Natural killer cell (primary cell): ENCODE measurements at regions not wholly inside any gene's neighbourhood (a gene's known extent, or its start where the extent isn't known, plus 50 kb on each side); places are given as distances from the start of the nearest gene placed in this dataset.

ENCODE experiments used
- ATAC-seq, 3 donors: fragments of 150-1000 bp in 2 of 3; fragments of 200-7000 bp in 1 of 3; cut with Tn5 transposase; 1 replicate in 1 of 3; 2 replicates in 2 of 3; pipeline ENCODE4 v1.10.0; 2021; ENCODE audit warnings: mild to moderate bottlenecking in 2 of 3, moderate library complexity in 2 of 3
- DNase-seq, 2 donors: peaks; one replicate each; pipeline versions ENCODE4 v3.0.0 to v3.0.0-alpha.2; 2013 to 2021; ENCODE audit warnings: mixed read lengths in 1 of 2
- H3K27ac ChIP-seq: one replicate; pipeline ENCODE4 v1.5.1; 2013; ENCODE audit warnings: mild to moderate bottlenecking, low read length
- H3K27me3 ChIP-seq: one replicate; pipeline ENCODE4 v1.6.1; 2013; ENCODE audit warnings: low read length; ENCODE audit not compliant: control insufficient read depth, insufficient read depth
- H3K36me3 ChIP-seq: one replicate; pipeline ENCODE4 v1.6.1; 2013; ENCODE audit warnings: low read length; ENCODE audit not compliant: control insufficient read depth, insufficient read depth
- H3K4me1 ChIP-seq: one replicate; pipeline ENCODE4 v1.6.1; 2013; ENCODE audit warnings: low read length; ENCODE audit not compliant: control insufficient read depth, insufficient read depth
- H3K4me3 ChIP-seq: one replicate; pipeline ENCODE4 v1.5.1; 2013; ENCODE audit warnings: low read length
- H3K9me3 ChIP-seq: one replicate; pipeline ENCODE4 v1.6.1; 2013; ENCODE audit warnings: low read length; ENCODE audit not compliant: control insufficient read depth, insufficient read depth
- H3K27ac Mint-ChIP-seq, 2 donors: one replicate each; pipeline ENCODE4 v1.8.0; 2022; ENCODE audit warnings: mild to moderate bottlenecking in 2 of 2, mixed read lengths in 2 of 2, moderate library complexity in 1 of 2
- H3K27me3 Mint-ChIP-seq, 2 donors: one replicate each; pipeline ENCODE4 v1.8.0; 2022; ENCODE audit warnings: low read depth in 2 of 2, mixed read lengths in 2 of 2
- H3K36me3 Mint-ChIP-seq: one replicate; pipeline ENCODE4 v1.8.0; 2022; ENCODE audit warnings: mixed read lengths
- H3K4me1 Mint-ChIP-seq, 2 donors: one replicate each; pipeline ENCODE4 v1.8.0; 2022; ENCODE audit warnings: mixed read lengths in 2 of 2
- H3K4me3 Mint-ChIP-seq: one replicate; pipeline ENCODE4 v1.8.0; 2022; ENCODE audit warnings: mild to moderate bottlenecking, moderate library complexity, mixed read lengths
- H3K9me3 Mint-ChIP-seq, 2 donors: one replicate each; pipeline ENCODE4 v1.8.0; 2022; ENCODE audit warnings: mixed read lengths in 2 of 2
- WGBS: methylation state at CpG from one replicate; pipeline ENCODE4 v1.1.7; 2013; ENCODE audit warnings: missing lambda C conversion rate; ENCODE audit not compliant: insufficient coverage; 5-methylcytosine and 5-hydroxymethylcytosine counted together
- intact Hi-C: fragments of 100-400 bp; cut with micrococcal nuclease; formaldehyde crosslinking; loops from one replicate; pipeline ENCODE4 v1.14.2; 2022
- TF ChIP-seq, protein P1 (sequence below): fragments of 200-600 bp; IDR thresholded peaks from one replicate; pipeline ENCODE4 v1.8.0; 2022; ENCODE audit warnings: antibody characterized with exemption

- H3K9me3 ChIP-seq = peaks cover 3% of the 10 kb centered on the region
- no peaks in the 10 kb centered on the region for H3K4me1 ChIP-seq
- Mint-ChIP-seq H3K27me3 (peaks cover 19 to 39% of the 10 kb centered on the region in 2 donors), H3K36me3 (no peaks in the 10 kb centered on the region), H3K27ac (no peak overlapping the region), H3K4me1 (peaks cover 4 to 5% of the 10 kb centered on the region in 2 donors), H3K4me3 (no peak overlapping the region), H3K9me3 (peaks cover 0 to 2% of the 10 kb centered on the region in 2 donors)
- no peak overlapping the region for H3K4me3 ChIP-seq
- TF ChIP-seq, protein P1, sequence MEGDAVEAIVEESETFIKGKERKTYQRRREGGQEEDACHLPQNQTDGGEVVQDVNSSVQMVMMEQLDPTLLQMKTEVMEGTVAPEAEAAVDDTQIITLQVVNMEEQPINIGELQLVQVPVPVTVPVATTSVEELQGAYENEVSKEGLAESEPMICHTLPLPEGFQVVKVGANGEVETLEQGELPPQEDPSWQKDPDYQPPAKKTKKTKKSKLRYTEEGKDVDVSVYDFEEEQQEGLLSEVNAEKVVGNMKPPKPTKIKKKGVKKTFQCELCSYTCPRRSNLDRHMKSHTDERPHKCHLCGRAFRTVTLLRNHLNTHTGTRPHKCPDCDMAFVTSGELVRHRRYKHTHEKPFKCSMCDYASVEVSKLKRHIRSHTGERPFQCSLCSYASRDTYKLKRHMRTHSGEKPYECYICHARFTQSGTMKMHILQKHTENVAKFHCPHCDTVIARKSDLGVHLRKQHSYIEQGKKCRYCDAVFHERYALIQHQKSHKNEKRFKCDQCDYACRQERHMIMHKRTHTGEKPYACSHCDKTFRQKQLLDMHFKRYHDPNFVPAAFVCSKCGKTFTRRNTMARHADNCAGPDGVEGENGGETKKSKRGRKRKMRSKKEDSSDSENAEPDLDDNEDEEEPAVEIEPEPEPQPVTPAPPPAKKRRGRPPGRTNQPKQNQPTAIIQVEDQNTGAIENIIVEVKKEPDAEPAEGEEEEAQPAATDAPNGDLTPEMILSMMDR = no peak
- DNase-seq (no peak), ATAC-seq (no peak)
- WGBS = 75% methylated on average over 9 of the region's 9 CpGs
- intact Hi-C loops = no loop called here
- no peak overlapping the region for H3K27ac ChIP-seq
- H3K36me3 ChIP-seq = no peaks in the 10 kb centered on the region
- H3K27me3 ChIP-seq = peaks cover 4% of the 10 kb centered on the region
These were observed 499.3 kb downstream of the GLRX3 start for GRCh38 chr10:130635528-130635927.

GRCh38 chr10:130636313-130636930 lies 500.2 kb downstream of the GLRX3 start:
- Histone ChIP-seq H3K4me3 (no peak overlapping the region), H3K27me3 (peaks cover 4% of the 10 kb centered on the region), H3K4me1 (no peaks in the 10 kb centered on the region), H3K27ac (no peak overlapping the region), H3K36me3 (no peaks in the 10 kb centered on the region), H3K9me3 (peaks cover 3% of the 10 kb centered on the region)
- no peak overlapping the region for H3K27ac Mint-ChIP-seq
- intact Hi-C loops = no loop called here
- peaks cover 4 to 5% of the 10 kb centered on the region in 2 donors for H3K4me1 Mint-ChIP-seq
- TF ChIP-seq, protein P1 = no peak
- H3K27me3 Mint-ChIP-seq = peaks cover 19 to 39% of the 10 kb centered on the region in 2 donors
- no peaks in the 10 kb centered on the region for H3K36me3 Mint-ChIP-seq
- WGBS = 8% methylated on average over 5 of the region's 6 CpGs
- peaks cover 0 to 2% of the 10 kb centered on the region in 2 donors for H3K9me3 Mint-ChIP-seq
- DNase-seq = no peak
- no peak for ATAC-seq
- H3K4me3 Mint-ChIP-seq = no peak overlapping the region

- Histone ChIP-seq H3K27ac (no peak overlapping the region), H3K4me1 (no peaks in the 10 kb centered on the region), H3K9me3 (peaks cover 3% of the 10 kb centered on the region), H3K36me3 (no peaks in the 10 kb centered on the region), H3K27me3 (peaks cover 4% of the 10 kb centered on the region), H3K4me3 (no peak overlapping the region)
- Mint-ChIP-seq H3K36me3 (no peaks in the 10 kb centered on the region), H3K4me1 (peaks cover 0 to 5% of the 10 kb centered on the region in 2 donors), H3K27me3 (peaks cover 16 to 39% of the 10 kb centered on the region in 2 donors), H3K27ac (no peak overlapping the region), H3K9me3 (peaks cover 0 to 2% of the 10 kb centered on the region in 2 donors), H3K4me3 (no peak overlapping the region)
- no peak for ATAC-seq
- intact Hi-C loops = no loop called here
- DNase-seq = no peak
- 60% methylated on average over 4 of the region's 4 CpGs for WGBS
- TF ChIP-seq, protein P1 = no peak
These were observed 501.0 kb downstream of the GLRX3 start for GRCh38 chr10:130637089-130637676.
